Spinal cord (tissue), 9 donors: ENCODE measurements at regions not wholly inside any gene's neighbourhood (a gene's known extent, or its start where the extent isn't known, plus 50 kb on each side); places are given as distances from the start of the nearest gene placed in this dataset.

ENCODE experiments used
- DNase-seq, 6 donors: peaks; one replicate each; pipeline versions ENCODE4 v3.0.0 to v3.0.0-alpha.2; 2013 to 2015; ENCODE audit warnings: low spot score in 6 of 6, low read depth in 4 of 6
- H3K27ac ChIP-seq: one replicate; pipeline ENCODE4 v1.5.1; 2013; ENCODE audit warnings: low read depth, low read length, control low read depth
- H3K27me3 ChIP-seq: one replicate; pipeline ENCODE4 v1.6.1; 2013; ENCODE audit warnings: low read length; ENCODE audit not compliant: control insufficient read depth, insufficient read depth
- H3K36me3 ChIP-seq: one replicate; pipeline ENCODE4 v1.6.1; 2013; ENCODE audit warnings: low read length; ENCODE audit not compliant: control insufficient read depth, insufficient read depth
- H3K4me1 ChIP-seq: one replicate; pipeline ENCODE4 v1.6.1; 2013; ENCODE audit warnings: low read length; ENCODE audit not compliant: control insufficient read depth, insufficient read depth
- H3K4me3 ChIP-seq: one replicate; pipeline ENCODE4 v1.5.1; 2013; ENCODE audit warnings: low read depth, low read length, control low read depth
- H3K9me3 ChIP-seq: one replicate; pipeline ENCODE4 v1.6.1; 2013; ENCODE audit warnings: low read length; ENCODE audit not compliant: control insufficient read depth, insufficient read depth
- WGBS: methylation state at CpG from one replicate; pipeline ENCODE4 v1.1.5; 2013; ENCODE audit warnings: missing lambda C conversion rate; ENCODE audit not compliant: insufficient coverage; 5-methylcytosine and 5-hydroxymethylcytosine counted together
- donor health status: healthy.

GRCh38 chr5:4773827-4774317 is 366.3 kb upstream of the ADAMTS16 start:
- DNase-seq = peak in 1 of 6 donors; percentile 39
- Histone ChIP-seq H3K4me1 (no peaks in the 10 kb centered on the region), H3K36me3 (no peaks in the 10 kb centered on the region), H3K27me3 (no peaks in the 10 kb centered on the region), H3K9me3 (no peaks in the 10 kb centered on the region), H3K27ac (no peak overlapping the region), H3K4me3 (no peak overlapping the region)
- WGBS = no CpG with 5 or more reads among the region's 1 CpG

GRCh38 chr5:4777435-4777834 is 362.7 kb upstream of the ADAMTS16 start:
- H3K9me3 ChIP-seq = no peaks in the 10 kb centered on the region
- WGBS = no CpG with 5 or more reads among the region's 4 CpGs
- H3K27ac ChIP-seq = no peak overlapping the region

GRCh38 chr5:4780633-4781032 is 359.5 kb upstream of the ADAMTS16 start:
- Histone ChIP-seq H3K36me3 (no peaks in the 10 kb centered on the region), H3K9me3 (no peaks in the 10 kb centered on the region), H3K4me1 (no peaks in the 10 kb centered on the region), H3K4me3 (no peak overlapping the region), H3K27me3 (no peaks in the 10 kb centered on the region), H3K27ac (no peak overlapping the region)
- no peak for DNase-seq
- 39% methylated on average over 3 of the region's 4 CpGs for WGBS

More at GRCh38 chr5:4777435-4777834, 362.7 kb upstream of the ADAMTS16 start:
- Histone ChIP-seq H3K4me1 (no peaks in the 10 kb centered on the region), H3K36me3 (no peaks in the 10 kb centered on the region), H3K4me3 (no peak overlapping the region), H3K27me3 (no peaks in the 10 kb centered on the region)
- no peak for DNase-seq

GRCh38 chr5:4781299-4781698 is 358.8 kb upstream of the ADAMTS16 start:
- H3K9me3 ChIP-seq = no peaks in the 10 kb centered on the region
- no peaks in the 10 kb centered on the region for H3K4me1 ChIP-seq
- no peak for DNase-seq
- H3K4me3 ChIP-seq = no peak overlapping the region
- no peaks in the 10 kb centered on the region for H3K27me3 ChIP-seq
- H3K27ac ChIP-seq = no peak overlapping the region
- no peaks in the 10 kb centered on the region for H3K36me3 ChIP-seq
- 23% methylated on average over 2 of the region's 6 CpGs for WGBS

GRCh38 chr5:4785971-4786370 is 354.2 kb upstream of the ADAMTS16 start:
- H3K4me3 ChIP-seq = no peak overlapping the region
- H3K36me3 ChIP-seq = no peaks in the 10 kb centered on the region
- H3K27me3 ChIP-seq = no peaks in the 10 kb centered on the region
- no CpG with 5 or more reads among the region's 1 CpG for WGBS
- no peaks in the 10 kb centered on the region for H3K4me1 ChIP-seq
- DNase-seq = no peak
- H3K9me3 ChIP-seq = no peaks in the 10 kb centered on the region
- H3K27ac ChIP-seq = no peak overlapping the region

GRCh38 chr5:4797445-4797844 is 342.7 kb upstream of the ADAMTS16 start:
- Histone ChIP-seq H3K27me3 (no peaks in the 10 kb centered on the region), H3K27ac (no peak overlapping the region), H3K4me3 (no peak overlapping the region), H3K9me3 (no peaks in the 10 kb centered on the region), H3K36me3 (no peaks in the 10 kb centered on the region), H3K4me1 (no peaks in the 10 kb centered on the region)
- no CpG with 5 or more reads among the region's 2 CpGs for WGBS
- no peak for DNase-seq

- Histone ChIP-seq H3K9me3 (no peaks in the 10 kb centered on the region), H3K36me3 (no peaks in the 10 kb centered on the region), H3K27ac (no peak overlapping the region), H3K4me3 (no peak overlapping the region), H3K4me1 (no peaks in the 10 kb centered on the region), H3K27me3 (no peaks in the 10 kb centered on the region)
- no CpG with 5 or more reads among the region's 3 CpGs for WGBS
- no peak for DNase-seq
These were observed 338.1 kb upstream of the ADAMTS16 start for GRCh38 chr5:4802044-4802443.

GRCh38 chr5:4804691-4805360 is 335.3 kb upstream of the ADAMTS16 start:
- DNase-seq = peak in 3 of 6 donors; percentile 1 to 87 (median 4)
- no peaks in the 10 kb centered on the region for H3K4me1 ChIP-seq
- no peak overlapping the region for H3K27ac ChIP-seq
- H3K9me3 ChIP-seq = no peaks in the 10 kb centered on the region
- no peak overlapping the region for H3K4me3 ChIP-seq
- no peaks in the 10 kb centered on the region for H3K36me3 ChIP-seq
- WGBS = 74% methylated on average over 3 of the region's 12 CpGs
- no peaks in the 10 kb centered on the region for H3K27me3 ChIP-seq

GRCh38 chr5:4815002-4815401 is 325.1 kb upstream of the ADAMTS16 start:
- no CpG with 5 or more reads among the region's 3 CpGs for WGBS
- DNase-seq = no peak
- Histone ChIP-seq H3K27ac (no peak overlapping the region), H3K4me1 (no peaks in the 10 kb centered on the region), H3K9me3 (no peaks in the 10 kb centered on the region), H3K27me3 (no peaks in the 10 kb centered on the region), H3K4me3 (no peak overlapping the region), H3K36me3 (no peaks in the 10 kb centered on the region)

- no CpG with 5 or more reads among the region's 2 CpGs for WGBS
- Histone ChIP-seq H3K36me3 (no peaks in the 10 kb centered on the region), H3K9me3 (no peaks in the 10 kb centered on the region), H3K27ac (no peak overlapping the region), H3K4me1 (no peaks in the 10 kb centered on the region), H3K27me3 (no peaks in the 10 kb centered on the region), H3K4me3 (no peak overlapping the region)
- no peak for DNase-seq
These were observed 322.4 kb upstream of the ADAMTS16 start for GRCh38 chr5:4817767-4818166.
